Fibroblast of lung (primary cell): ENCODE measurements at regions not wholly inside any gene's neighbourhood (a gene's known extent, or its start where the extent isn't known, plus 50 kb on each side); places are given as distances from the start of the nearest gene placed in this dataset.

Experiments
- DNase-seq, 2 donors: peaks; one replicate each; pipeline versions ENCODE4 v3.0.0 to v3.0.0-alpha.2; 2010; ENCODE audit warnings: low read depth in 2 of 2
- H2AFZ ChIP-seq: 2 replicates; pipeline ENCODE4 v1.5.1; 2012; ENCODE audit warnings: low read length, control low read depth, inconsistent platforms
- H3K27ac ChIP-seq: 2 replicates; pipeline ENCODE4 v1.5.1; 2011; ENCODE audit warnings: low read length, control low read depth; ENCODE audit not compliant: insufficient read depth
- H3K27me3 ChIP-seq: 2 replicates; pipeline ENCODE4 v1.5.1; 2011; ENCODE audit warnings: mild to moderate bottlenecking, low read length; ENCODE audit not compliant: control insufficient read depth, insufficient read depth
- H3K36me3 ChIP-seq: 2 replicates; pipeline ENCODE4 v1.5.1; 2011; ENCODE audit warnings: low read length; ENCODE audit not compliant: control insufficient read depth, insufficient read depth
- H3K4me1 ChIP-seq: 2 replicates; pipeline ENCODE4 v1.5.1; 2011; ENCODE audit warnings: low read length; ENCODE audit not compliant: control insufficient read depth, insufficient read depth; ENCODE audit errors: extremely low read depth
- H3K4me2 ChIP-seq: 2 replicates; pipeline ENCODE4 v1.5.1; 2011; ENCODE audit warnings: low read length, control low read depth; ENCODE audit not compliant: insufficient read depth; ENCODE audit errors: extremely low read depth
- H3K4me3 ChIP-seq, 4 experiments: fragments of 200-600 bp in 1 of 4; sonication (generic) in 1 of 4; replicated peaks in 1 of 4; 2 replicates each; pipeline ENCODE4 v1.5.1; 2011 to 2016; ENCODE audit warnings: low read length in 4 of 4, low read depth in 3 of 4, mild to moderate bottlenecking in 3 of 4, control low read depth in 2 of 4, inconsistent platforms in 1 of 4, mixed read lengths in 1 of 4; ENCODE audit not compliant: insufficient read depth in 1 of 4; ENCODE audit errors: control extremely low read depth in 1 of 4
- H3K79me2 ChIP-seq: 2 replicates; pipeline ENCODE4 v1.5.1; 2012; ENCODE audit warnings: mild to moderate bottlenecking, low read length, inconsistent platforms; ENCODE audit not compliant: control insufficient read depth, insufficient read depth
- H3K9ac ChIP-seq: 2 replicates; pipeline ENCODE4 v1.5.1; 2011; ENCODE audit warnings: mild to moderate bottlenecking, low read length, control low read depth; ENCODE audit not compliant: insufficient read depth
- H3K9me3 ChIP-seq: 2 replicates; pipeline ENCODE4 v1.5.1; 2012; ENCODE audit warnings: low read depth, low read length; ENCODE audit not compliant: control insufficient read depth, insufficient read depth
- H4K20me1 ChIP-seq: 2 replicates; pipeline ENCODE4 v1.5.1; 2011; ENCODE audit warnings: low read length; ENCODE audit not compliant: control insufficient read depth, insufficient read depth; ENCODE audit errors: extremely low read depth
- EZH2 ChIP-seq: IDR thresholded peaks from 2 replicates; pipeline ENCODE4 v1.5.1; 2012; ENCODE audit warnings: low read length, control low read depth, mild to moderate bottlenecking; ENCODE audit errors: missing control alignments
- TF ChIP-seq, protein P1 (sequence below), 2 donors: IDR thresholded peaks in 1 of 2; conservative IDR thresholded peaks in 1 of 2; 1 replicate in 1 of 2; 2 replicates in 1 of 2; pipeline ENCODE4 v1.5.1; 2011 to 2012; ENCODE audit warnings: low read length in 2 of 2, control low read depth in 1 of 2, inconsistent platforms in 1 of 2, low read depth in 1 of 2, mild to moderate bottlenecking in 1 of 2

DNA sequence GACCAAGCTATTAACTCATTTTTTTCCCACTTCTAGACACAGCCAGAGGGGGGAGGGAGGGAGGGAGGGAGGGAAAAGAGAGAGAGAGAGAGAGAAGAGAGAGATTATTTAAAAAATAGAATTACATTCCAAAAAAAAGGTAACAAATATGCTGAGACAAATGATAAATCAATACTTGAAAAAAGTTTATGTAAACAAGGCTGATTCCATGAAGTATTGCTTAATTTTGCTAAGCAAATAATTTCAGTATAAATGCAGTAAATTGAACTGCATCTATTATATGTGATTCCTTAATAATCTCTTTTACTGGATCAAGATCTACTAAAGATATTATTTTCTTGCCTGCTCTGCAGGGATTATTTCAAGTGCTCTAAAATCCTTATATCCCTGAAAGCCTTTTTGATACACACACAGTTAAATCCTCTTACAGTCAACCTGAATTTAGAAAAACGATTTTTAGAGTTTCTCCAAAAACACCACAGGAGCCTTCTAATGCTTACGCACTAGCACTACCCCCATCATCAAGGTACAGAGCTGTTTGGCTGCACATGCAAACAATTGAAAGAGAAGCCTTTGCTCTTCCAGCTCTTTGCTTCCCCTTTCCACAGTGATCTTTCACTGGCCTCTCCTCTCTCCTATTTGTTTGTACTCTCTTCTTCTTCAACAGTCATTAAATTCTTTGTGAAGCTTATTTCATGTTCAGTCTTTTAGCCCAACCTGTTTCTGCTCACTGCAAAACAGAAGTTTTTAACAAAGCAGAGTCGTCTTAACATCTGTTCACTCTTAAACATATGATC, 426.3 kb upstream of the FAM241A start:
- H4K20me1 ChIP-seq, result no peaks in the 10 kb centered on the region
- no peaks in the 10 kb centered on the region for H3K79me2 ChIP-seq
- H2AFZ ChIP-seq, result no peak overlapping the region
- H3K36me3 ChIP-seq, result no peaks in the 10 kb centered on the region
- H3K4me3 ChIP-seq, result no peak overlapping the region
- no peaks in the 10 kb centered on the region for H3K27me3 ChIP-seq
- H3K4me2 ChIP-seq, result no peak overlapping the region
- no peak overlapping the region for H3K9ac ChIP-seq
- no peak for DNase-seq
- H3K9me3 ChIP-seq, result no peaks in the 10 kb centered on the region
- TF ChIP-seq, protein P1, sequence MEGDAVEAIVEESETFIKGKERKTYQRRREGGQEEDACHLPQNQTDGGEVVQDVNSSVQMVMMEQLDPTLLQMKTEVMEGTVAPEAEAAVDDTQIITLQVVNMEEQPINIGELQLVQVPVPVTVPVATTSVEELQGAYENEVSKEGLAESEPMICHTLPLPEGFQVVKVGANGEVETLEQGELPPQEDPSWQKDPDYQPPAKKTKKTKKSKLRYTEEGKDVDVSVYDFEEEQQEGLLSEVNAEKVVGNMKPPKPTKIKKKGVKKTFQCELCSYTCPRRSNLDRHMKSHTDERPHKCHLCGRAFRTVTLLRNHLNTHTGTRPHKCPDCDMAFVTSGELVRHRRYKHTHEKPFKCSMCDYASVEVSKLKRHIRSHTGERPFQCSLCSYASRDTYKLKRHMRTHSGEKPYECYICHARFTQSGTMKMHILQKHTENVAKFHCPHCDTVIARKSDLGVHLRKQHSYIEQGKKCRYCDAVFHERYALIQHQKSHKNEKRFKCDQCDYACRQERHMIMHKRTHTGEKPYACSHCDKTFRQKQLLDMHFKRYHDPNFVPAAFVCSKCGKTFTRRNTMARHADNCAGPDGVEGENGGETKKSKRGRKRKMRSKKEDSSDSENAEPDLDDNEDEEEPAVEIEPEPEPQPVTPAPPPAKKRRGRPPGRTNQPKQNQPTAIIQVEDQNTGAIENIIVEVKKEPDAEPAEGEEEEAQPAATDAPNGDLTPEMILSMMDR (conservative IDR thresholded peaks at IDR 0.05 in 1 of 2, IDR thresholded peaks at IDR 0.05 in 1 of 2; ENCODE audit: low read depth in 1 of 2, low read length in 2 of 2), result no peak
- TF ChIP-seq EZH2, result no peak
- no peak overlapping the region for H3K27ac ChIP-seq
- H3K4me1 ChIP-seq, result no peaks in the 10 kb centered on the region

DNA sequence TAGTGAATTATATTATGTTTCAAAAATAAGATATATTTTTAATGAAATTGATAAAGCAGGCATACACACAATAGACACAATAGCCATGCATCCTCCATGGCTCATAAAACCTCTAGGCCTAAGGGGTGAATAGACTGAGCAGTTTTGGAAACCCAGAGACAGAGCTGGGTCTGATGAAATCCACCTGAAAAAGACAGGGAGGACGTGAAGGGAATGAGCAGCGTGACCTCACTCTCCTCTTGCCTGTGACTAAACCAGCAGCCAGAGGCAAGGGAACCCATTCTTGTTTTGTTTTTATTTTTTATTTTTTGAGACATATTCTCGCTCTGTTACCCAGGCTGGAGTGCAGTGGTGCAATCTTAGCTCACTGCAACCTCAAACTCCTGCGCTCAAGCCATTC, 424.4 kb upstream of the FAM241A start:
- no peaks in the 10 kb centered on the region for H4K20me1 ChIP-seq
- H2AFZ ChIP-seq, result no peak overlapping the region
- no peaks in the 10 kb centered on the region for H3K27me3 ChIP-seq
- H3K27ac ChIP-seq, result no peak overlapping the region
- DNase-seq, result no peak
- H3K36me3 ChIP-seq, result no peaks in the 10 kb centered on the region
- H3K79me2 ChIP-seq, result no peaks in the 10 kb centered on the region
- no peak overlapping the region for H3K4me2 ChIP-seq
- no peak overlapping the region for H3K9ac ChIP-seq
- H3K9me3 ChIP-seq, result no peaks in the 10 kb centered on the region
- TF ChIP-seq, protein P1 (conservative IDR thresholded peaks at IDR 0.05 in 1 of 2, IDR thresholded peaks at IDR 0.05 in 1 of 2; ENCODE audit: low read depth in 1 of 2, low read length in 2 of 2), result no peak
- no peak for TF ChIP-seq EZH2
- H3K4me3 ChIP-seq, result no peak overlapping the region
- H3K4me1 ChIP-seq, result no peaks in the 10 kb centered on the region

DNA sequence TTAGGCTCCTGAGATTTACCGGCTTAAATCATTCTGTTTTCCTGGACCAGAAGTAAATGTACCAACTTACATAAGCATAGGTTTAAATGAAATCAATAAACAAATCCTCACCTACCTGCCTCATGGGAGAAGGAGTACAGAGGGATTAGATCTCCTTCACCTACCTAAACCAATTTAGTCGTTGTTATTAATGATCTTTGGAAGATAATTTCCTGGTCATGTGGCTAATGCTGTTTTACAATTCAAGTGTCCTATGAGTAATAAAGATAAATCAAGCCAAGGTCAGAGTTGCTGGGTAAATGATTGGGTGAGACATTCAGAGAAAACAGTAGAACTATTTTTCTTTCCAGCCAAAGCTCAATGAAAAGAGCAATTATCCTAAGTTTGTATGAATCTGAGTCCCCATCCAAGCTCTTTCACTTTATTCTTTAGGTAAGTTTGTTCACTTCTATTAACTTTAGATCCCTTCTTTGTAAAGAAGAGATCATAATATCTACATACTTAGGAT, 423.0 kb upstream of the FAM241A start:
- H4K20me1 ChIP-seq, result no peaks in the 10 kb centered on the region

More for the DNA sequence above, 423.0 kb upstream of the FAM241A start:
- Histone ChIP-seq H2AFZ (no peak overlapping the region), H3K79me2 (no peaks in the 10 kb centered on the region), H3K36me3 (no peaks in the 10 kb centered on the region), H3K9ac (no peak overlapping the region), H3K4me3 (no peak overlapping the region), H3K27me3 (no peaks in the 10 kb centered on the region), H3K4me1 (no peaks in the 10 kb centered on the region), H3K27ac (no peak overlapping the region), H3K4me2 (no peak overlapping the region), H3K9me3 (no peaks in the 10 kb centered on the region)
- TF ChIP-seq, protein P1 (conservative IDR thresholded peaks at IDR 0.05 in 1 of 2, IDR thresholded peaks at IDR 0.05 in 1 of 2; ENCODE audit: low read depth in 1 of 2, low read length in 2 of 2), result no peak
- no peak for TF ChIP-seq EZH2
- no peak for DNase-seq
